ENCODE measurements at regions not wholly inside any gene's neighbourhood (a gene's known extent, or its start where the extent isn't known, plus 50 kb on each side); places are given as distances from the start of the nearest gene placed in this dataset.

- TF ChIP-seq, protein P1, sequence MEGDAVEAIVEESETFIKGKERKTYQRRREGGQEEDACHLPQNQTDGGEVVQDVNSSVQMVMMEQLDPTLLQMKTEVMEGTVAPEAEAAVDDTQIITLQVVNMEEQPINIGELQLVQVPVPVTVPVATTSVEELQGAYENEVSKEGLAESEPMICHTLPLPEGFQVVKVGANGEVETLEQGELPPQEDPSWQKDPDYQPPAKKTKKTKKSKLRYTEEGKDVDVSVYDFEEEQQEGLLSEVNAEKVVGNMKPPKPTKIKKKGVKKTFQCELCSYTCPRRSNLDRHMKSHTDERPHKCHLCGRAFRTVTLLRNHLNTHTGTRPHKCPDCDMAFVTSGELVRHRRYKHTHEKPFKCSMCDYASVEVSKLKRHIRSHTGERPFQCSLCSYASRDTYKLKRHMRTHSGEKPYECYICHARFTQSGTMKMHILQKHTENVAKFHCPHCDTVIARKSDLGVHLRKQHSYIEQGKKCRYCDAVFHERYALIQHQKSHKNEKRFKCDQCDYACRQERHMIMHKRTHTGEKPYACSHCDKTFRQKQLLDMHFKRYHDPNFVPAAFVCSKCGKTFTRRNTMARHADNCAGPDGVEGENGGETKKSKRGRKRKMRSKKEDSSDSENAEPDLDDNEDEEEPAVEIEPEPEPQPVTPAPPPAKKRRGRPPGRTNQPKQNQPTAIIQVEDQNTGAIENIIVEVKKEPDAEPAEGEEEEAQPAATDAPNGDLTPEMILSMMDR (IDR thresholded peaks at IDR 0.05; ENCODE audit: poor library complexity): no peak
- no peak for TF ChIP-seq EZH2 (IDR thresholded peaks at IDR 0.05; ENCODE audit: borderline replicate concordance)
- no peak for TF ChIP-seq EZH2phosphoT487 (IDR thresholded peaks at IDR 0.05; ENCODE audit: low read depth, severe bottlenecking, unreplicated experiment)
These were observed 265.6 kb upstream of the SFSWAP start for GRCh38 chr12:131445184-131445774.
